Activated CD8-positive, alpha-beta memory T cell treated with anti-CD3 and anti-CD28 coated beads for 24 hours (primary cell): ENCODE measurements at regions not wholly inside any gene's neighbourhood (a gene's known extent, or its start where the extent isn't known, plus 50 kb on each side); places are given as distances from the start of the nearest gene placed in this dataset.
A peak's percentile ranks its signal among the peaks of the same experiment; 100 is the strongest.
"Not testable (repeated sequence)": the region's sequence is repeated elsewhere in the genome, so short reads cannot be mapped to it uniquely, and the experiment has no call there.

ENCODE experiments used
- DNase-seq: peaks from one replicate; pipeline ENCODE4 v3.0.0-alpha.2; 2020

- not testable (repeated sequence) for DNase-seq
Measured at GRCh38 chr7:142636107-142636506, 113.2 kb upstream of the PRSS1 start.

GRCh38 chr7:142632271-142633134 lies 116.8 kb upstream of the PRSS1 start:
- DNase-seq: peak; percentile 74

- no peak for DNase-seq
Measured at GRCh38 chr7:142629588-142630260, 119.5 kb upstream of the PRSS1 start.

GRCh38 chr7:142628945-142629344 lies 120.3 kb upstream of the PRSS1 start:
- no peak for DNase-seq

GRCh38 chr7:142627223-142627622 lies 122.0 kb upstream of the PRSS1 start:
- DNase-seq: not testable (repeated sequence)

- DNase-seq: peak; percentile 82
Measured at GRCh38 chr7:142626420-142627035, 122.7 kb upstream of the PRSS1 start.

- DNase-seq: not testable (repeated sequence)
Measured at GRCh38 chr7:142625216-142625615, 124.1 kb upstream of the PRSS1 start.

GRCh38 chr7:142620402-142620801 lies 128.9 kb upstream of the PRSS1 start:
- DNase-seq: no peak

GRCh38 chr7:142618655-142619351 lies 130.5 kb upstream of the PRSS1 start:
- no peak for DNase-seq

GRCh38 chr7:142616842-142617241 lies 132.4 kb upstream of the PRSS1 start:
- no peak for DNase-seq

- DNase-seq: no peak
Measured at GRCh38 chr7:142616121-142616643, 133.1 kb upstream of the PRSS1 start.

- no peak for DNase-seq
Measured at GRCh38 chr7:142615508-142615907, 133.8 kb upstream of the PRSS1 start.

GRCh38 chr7:142614116-142614515 lies 135.2 kb upstream of the PRSS1 start:
- no peak for DNase-seq

GRCh38 chr7:142612237-142612881 lies 136.9 kb upstream of the PRSS1 start:
- no peak for DNase-seq

GRCh38 chr7:142611566-142612236 lies 137.6 kb upstream of the PRSS1 start:
- no peak for DNase-seq

GRCh38 chr7:142608630-142609428 lies 140.4 kb upstream of the PRSS1 start:
- DNase-seq: no peak

- DNase-seq: no peak
Measured at GRCh38 chr7:142607351-142607750, 141.9 kb upstream of the PRSS1 start.

GRCh38 chr7:142606081-142606480 lies 143.2 kb upstream of the PRSS1 start:
- no peak for DNase-seq

GRCh38 chr7:142604671-142605070 lies 144.6 kb upstream of the PRSS1 start:
- no peak for DNase-seq

GRCh38 chr7:142603870-142604448 lies 145.3 kb upstream of the PRSS1 start:
- no peak for DNase-seq

- DNase-seq: no peak
Measured at GRCh38 chr7:142602756-142603155, 146.5 kb upstream of the PRSS1 start.
